Body of pancreas (tissue), 4 donors: ENCODE measurements at regions not wholly inside any gene's neighbourhood (a gene's known extent, or its start where the extent isn't known, plus 50 kb on each side); places are given as distances from the start of the nearest gene placed in this dataset.

Experiments used
- ATAC-seq: fragments of 150-250 bp; one replicate; pipeline ENCODE4 v1.9.1; 2016
- DNase-seq, 4 donors: peaks; one replicate each; pipeline ENCODE4 v3.0.0-alpha.2; 2019
- H3K27ac ChIP-seq, 4 donors: fragments of 200-600 bp; sonication (generic); 1 replicate in 3 of 4; 2 replicates in 1 of 4; pipeline versions ENCODE4 v1.5.1 to v1.6.1; 2016 to 2019; ENCODE audit warnings: mild to moderate bottlenecking in 1 of 4, mixed read lengths in 1 of 4, moderate library complexity in 1 of 4
- H3K27me3 ChIP-seq, 2 donors: fragments of 200-600 bp; sonication (generic); one replicate each; pipeline ENCODE4 v1.6.0; 2016; ENCODE audit warnings: mild to moderate bottlenecking in 1 of 2
- H3K36me3 ChIP-seq, 2 donors: fragments of 200-600 bp; sonication (generic); replicated peaks in 1 of 2; 2 replicates each; pipeline ENCODE4 v1.5.1; 2016; ENCODE audit warnings: low read depth in 2 of 2; ENCODE audit not compliant: insufficient read depth in 1 of 2
- H3K4me1 ChIP-seq: fragments of 200-600 bp; sonication (generic); one replicate; pipeline ENCODE4 v1.6.0; 2016
- H3K4me3 ChIP-seq, 2 donors: fragments of 200-600 bp; sonication (generic); 1 replicate in 1 of 2; 2 replicates in 1 of 2; pipeline ENCODE4 v1.5.1; 2016 to 2019
- H3K9me3 ChIP-seq, 3 donors: fragments of 200-600 bp; sonication (generic); 1 replicate in 2 of 3; 2 replicates in 1 of 3; pipeline ENCODE4 v1.5.1; 2016
- CTCF ChIP-seq, 7 experiments: fragments of 450-650 bp in 4 of 7; fragments of 200-600 bp in 3 of 7; sonication (generic) in 3 of 7; IDR thresholded peaks; one replicate each; pipeline ENCODE4 v1.5.1; 2016 to 2019; ENCODE audit warnings: antibody characterized with exemption in 7 of 7
- POLR2A ChIP-seq, 3 donors: fragments of 450-650 bp; IDR thresholded peaks; one replicate each; pipeline ENCODE4 v1.6.1; 2016; ENCODE audit warnings: antibody characterized with exemption in 3 of 3, mild to moderate bottlenecking in 2 of 3
- WGBS, 2 donors: methylation state at CpG; one replicate each; pipeline ENCODE4 v1.1.5; 2017; 5-methylcytosine and 5-hydroxymethylcytosine counted together
- intact Hi-C: fragments of 100-400 bp; cut with DNase I; formaldehyde crosslinking; loops from one replicate; pipeline ENCODE4 v1.15.1; 2023

- H3K27ac ChIP-seq: no peak overlapping the region
- H3K9me3 ChIP-seq: no peaks in the 10 kb centered on the region
- ATAC-seq: no peak
- H3K4me1 ChIP-seq: no peaks in the 10 kb centered on the region
- H3K4me3 ChIP-seq: no peak overlapping the region
- no peak for DNase-seq
- intact Hi-C loops: no loop called here
- TF ChIP-seq CTCF (IDR thresholded peaks at IDR 0.05) (no peak), POLR2A (IDR thresholded peaks at IDR 0.05) (no peak)
- no peaks in the 10 kb centered on the region for H3K27me3 ChIP-seq
- no peaks in the 10 kb centered on the region for H3K36me3 ChIP-seq
Measured at GRCh38 chr2:192566863-192567262, 372.1 kb upstream of the TMEFF2 start.

- ATAC-seq: no peak
Measured at GRCh38 chr2:192560326-192560725, 365.6 kb upstream of the TMEFF2 start.

GRCh38 chr2:192559587-192559986 lies 364.9 kb upstream of the TMEFF2 start:
- Histone ChIP-seq H3K36me3 (no peaks in the 10 kb centered on the region), H3K9me3 (no peaks in the 10 kb centered on the region), H3K27me3 (no peaks in the 10 kb centered on the region), H3K27ac (no peak overlapping the region), H3K4me1 (no peaks in the 10 kb centered on the region), H3K4me3 (no peak overlapping the region)
- 0% methylated on average over 1 of the region's 1 CpG for WGBS, 2 donors
- no peak for ATAC-seq
- no peak for DNase-seq
- intact Hi-C loops: no loop called here
- TF ChIP-seq CTCF (IDR thresholded peaks at IDR 0.05) (no peak), POLR2A (IDR thresholded peaks at IDR 0.05) (no peak)

More at GRCh38 chr2:192560326-192560725, 365.6 kb upstream of the TMEFF2 start:
- intact Hi-C loops: no loop called here
- Histone ChIP-seq H3K27me3 (no peaks in the 10 kb centered on the region), H3K4me1 (no peaks in the 10 kb centered on the region), H3K4me3 (no peak overlapping the region), H3K9me3 (no peaks in the 10 kb centered on the region), H3K27ac (no peak overlapping the region), H3K36me3 (no peaks in the 10 kb centered on the region)
- TF ChIP-seq CTCF (IDR thresholded peaks at IDR 0.05) (no peak), POLR2A (IDR thresholded peaks at IDR 0.05) (no peak)
- 29 to 32% methylated on average over 1 of the region's 1 CpG for WGBS, 2 donors
- no peak for DNase-seq

- intact Hi-C loops: no loop called here
- no peaks in the 10 kb centered on the region for H3K4me1 ChIP-seq
- no peak for TF ChIP-seq POLR2A (IDR thresholded peaks at IDR 0.05)
- TF ChIP-seq CTCF (IDR thresholded peaks at IDR 0.05): no peak
- H3K36me3 ChIP-seq: no peaks in the 10 kb centered on the region
- ATAC-seq (no peak), DNase-seq (no peak)
- WGBS, 2 donors: 16 to 39% methylated on average over 1 of the region's 1 CpG
- no peaks in the 10 kb centered on the region for H3K9me3 ChIP-seq
- H3K4me3 ChIP-seq: no peak overlapping the region
- no peak overlapping the region for H3K27ac ChIP-seq
- H3K27me3 ChIP-seq: no peaks in the 10 kb centered on the region
Measured at GRCh38 chr2:192558637-192559036, 363.9 kb upstream of the TMEFF2 start.

- intact Hi-C loops: no loop called here
- Histone ChIP-seq H3K27me3 (no peaks in the 10 kb centered on the region), H3K4me3 (no peak overlapping the region), H3K4me1 (no peaks in the 10 kb centered on the region), H3K27ac (no peak overlapping the region), H3K9me3 (no peaks in the 10 kb centered on the region), H3K36me3 (no peaks in the 10 kb centered on the region)
- no peak for DNase-seq
- 71 to 74% methylated on average over 3 of the region's 3 CpGs for WGBS, 2 donors
- no peak for ATAC-seq
- TF ChIP-seq POLR2A (IDR thresholded peaks at IDR 0.05): no peak
- TF ChIP-seq CTCF (IDR thresholded peaks at IDR 0.05): no peak
Measured at GRCh38 chr2:192555740-192556139, 361.0 kb upstream of the TMEFF2 start.
